A673 (cell line): ENCODE measurements at regions not wholly inside any gene's neighbourhood (a gene's known extent, or its start where the extent isn't known, plus 50 kb on each side); places are given as distances from the start of the nearest gene placed in this dataset.

Source experiments
- BruUV-seq: library from RNA; stranded (reverse); fragments of 400-500 nt; replicated peaks from 2 replicates; lab custom pipeline; 2021; lab: Mats Ljungman, UMichigan
- CTCF ChIA-PET: fragments of 300-600 bp; sonication (Branson Sonifier 250); formaldehyde crosslinking; loops from one replicate; lab custom pipeline; 2022; ENCODE audit warnings: antibody characterized with exemption; lab: Charles Lee
- POLR2A ChIA-PET: fragments of 300-600 bp; sonication (Branson Sonifier 250); formaldehyde crosslinking; loops from one replicate; lab custom pipeline; 2022; ENCODE audit warnings: antibody characterized with exemption; ENCODE audit not compliant: low non-redundant PET; lab: Charles Lee
- DNase-seq: peaks from one replicate; pipeline ENCODE4 v3.0.0-alpha.2; 2015; ENCODE audit warnings: low spot score
- H3K27ac ChIP-seq: fragments of 200-600 bp; sonication (generic); 2 replicates; pipeline ENCODE4 v1.5.1; 2016; ENCODE audit warnings: mixed run types, low read depth, mild to moderate bottlenecking, mixed read lengths, antibody characterized with exemption, low read length; ENCODE audit not compliant: poor library complexity, severe bottlenecking
- H3K27me3 ChIP-seq: fragments of 200-600 bp; sonication (generic); replicated peaks from 2 replicates; pipeline ENCODE4 v1.6.1; 2017; ENCODE audit warnings: mixed run types, low read depth, mild to moderate bottlenecking, mixed read lengths, antibody characterized with exemption, low read length; ENCODE audit not compliant: insufficient read depth, poor library complexity
- H3K36me3 ChIP-seq: fragments of 200-600 bp; sonication (generic); 2 replicates; pipeline ENCODE4 v1.6.1; 2016; ENCODE audit warnings: mixed run types, mild to moderate bottlenecking, mixed read lengths, antibody characterized with exemption, low read length; ENCODE audit not compliant: insufficient read depth, poor library complexity, severe bottlenecking
- H3K4me1 ChIP-seq: fragments of 200-600 bp; sonication (generic); 2 replicates; pipeline ENCODE4 v1.6.1; 2017; ENCODE audit warnings: mixed run types, mild to moderate bottlenecking, mixed read lengths, antibody characterized with exemption, low read length; ENCODE audit not compliant: insufficient read depth, poor library complexity, severe bottlenecking
- H3K4me3 ChIP-seq: fragments of 200-600 bp; sonication (generic); 2 replicates; pipeline ENCODE4 v1.5.1; 2016; ENCODE audit warnings: low read depth, mixed run types, mild to moderate bottlenecking, mixed read lengths, low read length; ENCODE audit not compliant: poor library complexity, severe bottlenecking
- H3K9me3 ChIP-seq: fragments of 200-600 bp; sonication (generic); 2 replicates; pipeline ENCODE4 v1.6.1; 2016; ENCODE audit warnings: mixed run types, low read depth, mild to moderate bottlenecking, mixed read lengths, antibody characterized with exemption, low read length; ENCODE audit not compliant: poor library complexity, severe bottlenecking
- EZH2 ChIP-seq: fragments of 200-600 bp; sonication (generic); IDR thresholded peaks from 2 replicates; pipeline ENCODE4 v1.6.1; 2017; ENCODE audit warnings: borderline replicate concordance, low read depth, mild to moderate bottlenecking, mixed read lengths, antibody characterized with exemption, low read length; ENCODE audit not compliant: poor library complexity, severe bottlenecking
- intact Hi-C: fragments of 100-400 bp; cut with micrococcal nuclease; formaldehyde crosslinking; loops from one replicate; pipeline ENCODE4 v1.10.0; 2022; ENCODE audit not compliant: unreplicated experiment
- TF ChIP-seq, protein P1 (sequence below): fragments of 300-800, 200-600 bp; sonication (generic); conservative IDR thresholded peaks from 2 replicates; pipeline ENCODE4 v1.5.1; 2017; ENCODE audit warnings: low read depth, mild to moderate bottlenecking, antibody characterized with exemption, low read length, moderate library complexity, mixed read lengths

DNA sequence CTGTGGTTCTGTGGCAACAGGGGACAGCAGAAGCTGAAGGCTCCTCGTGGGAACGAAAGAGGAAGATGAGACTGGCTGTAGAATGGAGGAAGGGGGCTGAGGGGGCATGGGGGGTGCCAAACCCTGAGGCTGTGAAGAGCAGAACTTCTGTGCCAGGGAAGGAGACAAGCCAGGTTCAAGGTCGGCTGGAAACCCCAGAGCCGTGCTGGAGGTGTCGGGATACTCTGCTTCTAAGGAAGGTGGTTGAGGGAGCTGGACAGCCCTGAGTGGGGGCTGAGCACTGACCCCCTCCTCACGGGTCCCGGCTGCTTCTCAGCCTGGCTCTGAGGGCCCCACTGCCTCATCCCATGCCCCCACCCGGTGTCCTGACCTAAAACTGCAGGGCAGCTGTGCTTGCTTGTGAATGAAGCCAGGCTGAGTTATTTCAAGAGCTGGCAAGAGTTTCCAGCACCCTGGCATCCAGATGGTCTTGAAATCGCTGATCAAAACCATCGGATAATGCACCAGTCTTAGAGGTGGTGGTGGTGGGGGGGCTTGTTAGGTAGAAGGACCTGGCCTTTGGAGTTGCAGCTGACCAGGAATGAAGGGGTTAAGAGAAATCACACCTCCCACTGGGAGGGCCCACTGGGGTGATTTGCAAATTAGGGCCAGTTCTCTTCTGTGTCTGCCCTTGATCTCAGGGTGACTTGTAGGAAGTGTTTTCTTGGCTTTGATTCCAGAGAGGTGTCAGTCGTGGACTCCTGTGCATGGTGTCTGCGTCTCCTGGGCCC lies 218.9 kb upstream of the C1orf174 start:
- peaks cover 62% of the 10 kb centered on the region for H3K27me3 ChIP-seq
- DNase-seq, result no peak

DNA sequence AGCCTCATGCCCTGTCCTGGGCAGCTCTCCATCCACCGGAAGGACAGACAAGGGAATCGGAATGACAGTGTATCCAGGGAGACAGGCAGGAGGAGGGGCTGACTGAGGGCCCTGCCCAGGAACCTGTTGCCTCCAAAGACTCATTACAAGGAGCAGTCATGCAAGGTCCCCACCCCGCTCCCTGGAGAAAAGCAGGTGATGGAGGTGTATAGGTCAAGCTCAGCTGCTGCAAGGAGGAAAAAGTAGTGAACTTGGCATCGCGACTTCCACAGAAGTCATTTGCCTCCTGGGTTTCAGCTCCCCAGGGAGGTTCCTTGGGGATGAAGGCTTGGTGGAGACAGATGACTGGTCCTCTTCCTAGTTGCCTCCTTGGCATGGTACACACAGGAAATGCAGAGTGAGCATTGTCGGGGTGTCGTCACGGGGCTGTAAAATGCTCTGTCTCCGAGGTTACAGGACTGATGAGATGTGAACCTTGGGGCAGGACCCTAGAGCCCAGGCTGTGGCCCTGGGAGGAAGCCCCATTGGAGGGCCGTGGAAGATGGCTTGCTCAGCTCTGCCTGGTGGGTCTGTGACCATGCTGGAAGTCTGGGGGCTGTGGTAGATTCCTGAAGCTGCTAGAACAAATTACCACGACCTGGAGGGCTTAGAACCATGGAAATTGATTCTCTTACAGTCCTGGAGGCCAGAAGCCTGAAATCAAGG lies 219.6 kb upstream of the C1orf174 start:
- intact Hi-C loops, result no loop called here
- Histone ChIP-seq H3K27ac (no peak overlapping the region), H3K36me3 (no peaks in the 10 kb centered on the region), H3K27me3 (peaks cover 62% of the 10 kb centered on the region), H3K4me1 (no peaks in the 10 kb centered on the region), H3K9me3 (no peaks in the 10 kb centered on the region), H3K4me3 (no peak overlapping the region)
- TF ChIP-seq, protein P1, sequence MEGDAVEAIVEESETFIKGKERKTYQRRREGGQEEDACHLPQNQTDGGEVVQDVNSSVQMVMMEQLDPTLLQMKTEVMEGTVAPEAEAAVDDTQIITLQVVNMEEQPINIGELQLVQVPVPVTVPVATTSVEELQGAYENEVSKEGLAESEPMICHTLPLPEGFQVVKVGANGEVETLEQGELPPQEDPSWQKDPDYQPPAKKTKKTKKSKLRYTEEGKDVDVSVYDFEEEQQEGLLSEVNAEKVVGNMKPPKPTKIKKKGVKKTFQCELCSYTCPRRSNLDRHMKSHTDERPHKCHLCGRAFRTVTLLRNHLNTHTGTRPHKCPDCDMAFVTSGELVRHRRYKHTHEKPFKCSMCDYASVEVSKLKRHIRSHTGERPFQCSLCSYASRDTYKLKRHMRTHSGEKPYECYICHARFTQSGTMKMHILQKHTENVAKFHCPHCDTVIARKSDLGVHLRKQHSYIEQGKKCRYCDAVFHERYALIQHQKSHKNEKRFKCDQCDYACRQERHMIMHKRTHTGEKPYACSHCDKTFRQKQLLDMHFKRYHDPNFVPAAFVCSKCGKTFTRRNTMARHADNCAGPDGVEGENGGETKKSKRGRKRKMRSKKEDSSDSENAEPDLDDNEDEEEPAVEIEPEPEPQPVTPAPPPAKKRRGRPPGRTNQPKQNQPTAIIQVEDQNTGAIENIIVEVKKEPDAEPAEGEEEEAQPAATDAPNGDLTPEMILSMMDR, result no peak
- no peak for TF ChIP-seq EZH2
- ChIA-PET POLR2A (no interaction called here), CTCF (no interaction called here)
- no peak for DNase-seq
- no TSS peak for BruUV-seq

More for the DNA sequence above, 218.9 kb upstream of the C1orf174 start:
- POLR2A ChIA-PET, result no interaction called here
- TF ChIP-seq, protein P1, result no peak
- no peak for TF ChIP-seq EZH2
- CTCF ChIA-PET, result no interaction called here
- no TSS peak for BruUV-seq
- no peak overlapping the region for H3K27ac ChIP-seq
- intact Hi-C loops, result no loop called here
- H3K36me3 ChIP-seq, result no peaks in the 10 kb centered on the region
- no peaks in the 10 kb centered on the region for H3K9me3 ChIP-seq
- H3K4me1 ChIP-seq, result no peaks in the 10 kb centered on the region
- no peak overlapping the region for H3K4me3 ChIP-seq

DNA sequence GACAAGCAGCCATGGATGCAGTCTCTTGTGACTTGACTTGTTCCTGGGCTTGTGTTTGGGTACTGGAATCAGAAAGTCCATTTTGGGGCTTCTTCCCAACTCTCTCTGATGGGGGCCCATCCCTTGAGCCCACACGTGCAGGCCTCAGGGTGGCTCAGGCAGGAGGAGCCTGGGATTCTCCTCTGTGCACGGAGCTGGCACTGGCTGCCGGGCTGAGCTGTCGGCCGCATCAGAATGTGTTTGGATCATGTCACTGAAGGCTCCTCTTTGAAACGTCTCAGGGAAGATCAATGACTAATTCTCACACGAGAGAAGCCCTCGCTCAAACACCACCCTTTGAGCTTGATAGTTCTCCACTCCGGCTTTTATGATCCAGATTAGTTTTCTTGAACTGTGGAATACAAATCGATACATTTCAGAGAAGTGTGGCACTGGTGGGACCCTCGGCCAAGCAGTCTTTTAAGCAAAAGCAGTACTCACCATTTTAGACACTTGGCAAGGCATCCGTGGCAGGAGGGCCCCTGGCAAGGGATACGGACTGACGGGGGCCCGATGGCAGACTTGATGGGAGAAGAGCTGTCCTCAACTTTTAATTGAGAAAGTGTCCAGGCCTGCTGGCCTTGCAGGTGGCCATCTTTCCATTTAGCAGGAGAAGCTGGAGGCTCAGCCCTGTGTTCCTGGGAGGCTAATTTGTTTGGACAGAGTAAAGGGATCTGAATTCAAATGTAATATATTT lies 220.7 kb upstream of the C1orf174 start:
- Histone ChIP-seq H3K9me3 (no peaks in the 10 kb centered on the region), H3K27ac (no peak overlapping the region), H3K4me3 (no peak overlapping the region), H3K36me3 (no peaks in the 10 kb centered on the region), H3K4me1 (no peaks in the 10 kb centered on the region), H3K27me3 (peaks cover 62% of the 10 kb centered on the region)
- no peak for DNase-seq
- TF ChIP-seq, protein P1, result no peak
- ChIA-PET CTCF (no interaction called here), POLR2A (no interaction called here)
- BruUV-seq, result no TSS peak
- intact Hi-C loops, result no loop called here
